Tibial nerve (tissue), 4 donors: ENCODE measurements at regions not wholly inside any gene's neighbourhood (a gene's known extent, or its start where the extent isn't known, plus 50 kb on each side); places are given as distances from the start of the nearest gene placed in this dataset.
"Not testable (repeated sequence)": the region's sequence is repeated elsewhere in the genome, so short reads cannot be mapped to it uniquely, and the experiment has no call there.

Experiments
- DNase-seq, 2 donors: peaks; one replicate each; pipeline ENCODE4 v3.0.0-alpha.2; 2019; ENCODE audit warnings: low spot score in 2 of 2
- H3K27ac ChIP-seq, 4 donors: fragments of 200-600 bp; sonication (generic) in 3 of 4; one replicate each; pipeline ENCODE4 v1.5.1; 2017 to 2019; ENCODE audit warnings: mild to moderate bottlenecking in 1 of 4
- H3K27me3 ChIP-seq, 2 donors: fragments of 200-600 bp; sonication (generic) in 1 of 2; one replicate each; pipeline versions ENCODE4 v1.5.1 to v1.6.0; 2017 to 2019
- H3K36me3 ChIP-seq, 3 donors: fragments of 200-600 bp; sonication (generic); one replicate each; pipeline ENCODE4 v1.5.1; 2018 to 2019
- H3K4me1 ChIP-seq, 4 donors: fragments of 200-600 bp; sonication (generic) in 3 of 4; one replicate each; pipeline ENCODE4 v1.5.1; 2017 to 2019
- H3K4me3 ChIP-seq, 4 donors: fragments of 200-600 bp; sonication (generic) in 3 of 4; one replicate each; pipeline ENCODE4 v1.5.1; 2017 to 2019; ENCODE audit warnings: mild to moderate bottlenecking in 1 of 4, moderate library complexity in 1 of 4
- H3K9me3 ChIP-seq, 4 donors: fragments of 200-600 bp; sonication (generic) in 3 of 4; one replicate each; pipeline ENCODE4 v1.5.1; 2017 to 2019
- EP300 ChIP-seq, 2 donors: sonication (generic); formaldehyde crosslinking; IDR thresholded peaks; one replicate each; pipeline ENCODE4 v1.6.1; 2017; ENCODE audit warnings: antibody characterized with exemption in 2 of 2, mild to moderate bottlenecking in 1 of 2
- POLR2A ChIP-seq, 2 donors: fragments of 450-650 bp; IDR thresholded peaks; one replicate each; pipeline ENCODE4 v1.6.1; 2017; ENCODE audit warnings: antibody characterized with exemption in 2 of 2, mild to moderate bottlenecking in 2 of 2, moderate library complexity in 2 of 2
- WGBS, 2 donors: methylation state at CpG; one replicate each; pipeline ENCODE4 v1.1.5; 2018; 5-methylcytosine and 5-hydroxymethylcytosine counted together
- TF ChIP-seq, protein P1 (sequence below), 5 experiments: fragments of 200-600 bp in 3 of 5; fragments of 450-650 bp in 2 of 5; sonication (generic) in 3 of 5; IDR thresholded peaks; one replicate each; pipeline ENCODE4 v1.5.1; 2016 to 2019; ENCODE audit warnings: antibody characterized with exemption in 5 of 5, mild to moderate bottlenecking in 3 of 5, moderate library complexity in 2 of 5

DNA sequence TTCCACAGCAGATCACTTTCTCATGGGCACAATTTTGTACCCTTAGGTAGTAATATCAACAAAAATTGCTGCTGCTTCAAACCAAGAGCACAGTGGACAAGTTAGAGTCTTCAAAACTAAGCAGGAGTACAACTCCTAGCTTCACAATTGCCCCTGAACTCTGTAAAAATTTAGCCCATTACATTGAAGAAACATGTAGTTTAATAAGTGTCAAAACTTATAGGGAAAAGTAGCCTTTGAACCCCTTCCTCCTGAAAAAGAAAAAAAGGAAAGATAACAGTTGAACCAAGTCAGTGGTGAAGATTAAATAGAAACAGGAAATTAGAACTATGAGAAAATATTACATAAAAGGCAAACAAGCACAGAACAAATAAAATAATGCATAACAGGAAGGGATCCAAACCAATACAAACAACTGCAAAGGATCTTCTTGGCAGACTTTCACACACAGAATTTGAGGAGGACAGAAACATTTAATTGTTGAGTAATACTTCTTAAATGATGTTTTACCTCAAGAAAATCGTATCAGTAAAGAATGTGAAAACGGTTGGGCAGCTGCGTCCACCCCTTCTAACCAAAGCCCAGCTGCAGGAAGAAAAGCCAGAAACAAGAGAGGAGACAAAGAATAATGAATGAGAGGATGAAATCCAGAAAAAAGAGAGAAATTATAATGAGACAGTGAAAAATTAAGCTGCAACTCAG is 636.0 kb downstream of the NR2F1-AS1 start:
- Histone ChIP-seq H3K27ac (peak overlapping the region in 2 of 4 donors; percentile 54 to 71), H3K27me3 (no peaks in the 10 kb centered on the region), H3K4me1 (peaks cover 0 to 20% (median 0%) of the 10 kb centered on the region in 4 donors), H3K4me3 (no peak overlapping the region), H3K36me3 (no peaks in the 10 kb centered on the region), H3K9me3 (peaks cover 0 to 11% (median 3%) of the 10 kb centered on the region in 4 donors)
- 17 to 20% methylated on average over 3 of the region's 3 CpGs for WGBS, 2 donors
- TF ChIP-seq POLR2A (IDR thresholded peaks at IDR 0.05) (no peak), EP300 (IDR thresholded peaks at IDR 0.05) (no peak)
- TF ChIP-seq, protein P1, sequence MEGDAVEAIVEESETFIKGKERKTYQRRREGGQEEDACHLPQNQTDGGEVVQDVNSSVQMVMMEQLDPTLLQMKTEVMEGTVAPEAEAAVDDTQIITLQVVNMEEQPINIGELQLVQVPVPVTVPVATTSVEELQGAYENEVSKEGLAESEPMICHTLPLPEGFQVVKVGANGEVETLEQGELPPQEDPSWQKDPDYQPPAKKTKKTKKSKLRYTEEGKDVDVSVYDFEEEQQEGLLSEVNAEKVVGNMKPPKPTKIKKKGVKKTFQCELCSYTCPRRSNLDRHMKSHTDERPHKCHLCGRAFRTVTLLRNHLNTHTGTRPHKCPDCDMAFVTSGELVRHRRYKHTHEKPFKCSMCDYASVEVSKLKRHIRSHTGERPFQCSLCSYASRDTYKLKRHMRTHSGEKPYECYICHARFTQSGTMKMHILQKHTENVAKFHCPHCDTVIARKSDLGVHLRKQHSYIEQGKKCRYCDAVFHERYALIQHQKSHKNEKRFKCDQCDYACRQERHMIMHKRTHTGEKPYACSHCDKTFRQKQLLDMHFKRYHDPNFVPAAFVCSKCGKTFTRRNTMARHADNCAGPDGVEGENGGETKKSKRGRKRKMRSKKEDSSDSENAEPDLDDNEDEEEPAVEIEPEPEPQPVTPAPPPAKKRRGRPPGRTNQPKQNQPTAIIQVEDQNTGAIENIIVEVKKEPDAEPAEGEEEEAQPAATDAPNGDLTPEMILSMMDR (IDR thresholded peaks at IDR 0.05), result no peak
- no peak for DNase-seq

DNA sequence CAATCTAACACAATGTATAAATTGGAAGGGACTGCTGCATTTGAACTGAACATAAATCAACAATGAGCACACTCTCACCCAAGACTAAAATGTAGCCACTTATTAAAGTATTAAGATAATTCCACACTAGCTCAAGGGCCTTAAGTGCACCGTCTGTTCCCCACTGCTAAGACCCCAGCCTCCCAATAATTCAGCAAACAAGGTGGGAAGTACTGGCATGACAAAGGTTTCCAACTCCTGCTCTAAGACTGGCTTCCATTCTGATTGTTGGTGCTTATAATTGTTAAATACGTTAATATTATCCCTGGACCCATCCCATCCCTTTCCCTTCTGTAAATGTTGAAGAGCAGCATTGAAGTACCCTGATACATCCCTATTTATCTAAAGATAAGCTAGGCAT is 636.7 kb downstream of the NR2F1-AS1 start:
- WGBS, 2 donors, result 99% methylated on average over 2 of the region's 2 CpGs
- H3K27ac ChIP-seq, result peak overlapping the region in 1 of 4 donors; percentile 54

DNA sequence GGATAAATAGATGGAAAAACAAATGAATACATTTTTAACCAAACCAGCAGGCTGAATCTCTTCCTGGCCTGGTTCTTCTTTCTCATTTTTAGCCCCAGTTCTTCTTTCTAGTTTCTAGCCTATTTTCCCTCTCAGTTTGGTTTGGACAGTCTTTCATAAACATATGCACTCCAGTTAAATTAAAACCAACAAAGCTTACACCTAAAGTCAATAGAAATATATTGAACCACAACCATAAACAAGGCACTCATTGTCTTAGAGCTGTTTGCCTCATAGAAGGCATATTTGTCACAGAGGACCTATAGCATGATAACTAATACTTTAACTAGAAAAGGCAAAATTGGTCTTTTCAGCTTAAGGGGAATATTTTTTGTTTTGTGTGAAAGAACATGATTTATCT is 638.3 kb downstream of the NR2F1-AS1 start:
- Histone ChIP-seq H3K27ac (no peak overlapping the region), H3K4me1 (peaks cover 0 to 30% (median 0%) of the 10 kb centered on the region in 4 donors), H3K4me3 (no peak overlapping the region), H3K27me3 (no peaks in the 10 kb centered on the region), H3K36me3 (no peaks in the 10 kb centered on the region), H3K9me3 (no peaks in the 10 kb centered on the region)
- TF ChIP-seq, protein P1 (IDR thresholded peaks at IDR 0.05), result no peak
- TF ChIP-seq POLR2A (IDR thresholded peaks at IDR 0.05), result no peak
- DNase-seq, result no peak

More for the DNA sequence above, 636.7 kb downstream of the NR2F1-AS1 start:
- Histone ChIP-seq H3K4me3 (no peak overlapping the region), H3K9me3 (peaks cover 0 to 11% (median 3%) of the 10 kb centered on the region in 4 donors), H3K4me1 (peaks cover 0 to 26% (median 0%) of the 10 kb centered on the region in 4 donors), H3K36me3 (no peaks in the 10 kb centered on the region), H3K27me3 (no peaks in the 10 kb centered on the region)
- no peak for DNase-seq
- TF ChIP-seq POLR2A (IDR thresholded peaks at IDR 0.05) (no peak), EP300 (IDR thresholded peaks at IDR 0.05) (no peak)
- TF ChIP-seq, protein P1 (IDR thresholded peaks at IDR 0.05), result no peak

DNA sequence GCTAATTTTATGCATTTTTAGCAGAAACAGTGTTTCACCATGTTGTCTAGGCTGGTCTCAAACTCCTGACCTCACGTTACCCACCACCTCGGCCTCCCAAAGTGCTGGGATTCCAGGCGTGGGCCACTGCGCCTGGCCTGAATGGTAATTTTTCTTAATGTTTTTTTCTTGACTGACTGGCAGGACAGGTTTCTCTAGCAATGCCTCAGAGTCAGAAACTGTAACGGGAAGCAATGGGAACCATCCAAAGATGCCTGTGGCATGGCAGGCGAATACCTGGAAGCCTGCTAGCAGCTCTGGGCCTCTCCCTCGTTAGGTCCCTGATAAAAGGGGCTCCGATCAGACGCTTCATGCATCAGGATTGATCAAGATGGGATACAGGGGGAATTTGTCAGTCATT is 639.2 kb downstream of the NR2F1-AS1 start:
- 96 to 99% methylated on average over 9 of the region's 9 CpGs for WGBS, 2 donors
- Histone ChIP-seq H3K4me3 (no peak overlapping the region), H3K4me1 (peaks cover 0 to 30% (median 0%) of the 10 kb centered on the region in 4 donors), H3K9me3 (no peaks in the 10 kb centered on the region), H3K36me3 (no peaks in the 10 kb centered on the region), H3K27me3 (no peaks in the 10 kb centered on the region), H3K27ac (no peak overlapping the region)
- TF ChIP-seq, protein P1 (IDR thresholded peaks at IDR 0.05), result no peak
- no peak for TF ChIP-seq EP300 (IDR thresholded peaks at IDR 0.05)
- no peak for TF ChIP-seq POLR2A (IDR thresholded peaks at IDR 0.05)
- DNase-seq, result no peak

DNA sequence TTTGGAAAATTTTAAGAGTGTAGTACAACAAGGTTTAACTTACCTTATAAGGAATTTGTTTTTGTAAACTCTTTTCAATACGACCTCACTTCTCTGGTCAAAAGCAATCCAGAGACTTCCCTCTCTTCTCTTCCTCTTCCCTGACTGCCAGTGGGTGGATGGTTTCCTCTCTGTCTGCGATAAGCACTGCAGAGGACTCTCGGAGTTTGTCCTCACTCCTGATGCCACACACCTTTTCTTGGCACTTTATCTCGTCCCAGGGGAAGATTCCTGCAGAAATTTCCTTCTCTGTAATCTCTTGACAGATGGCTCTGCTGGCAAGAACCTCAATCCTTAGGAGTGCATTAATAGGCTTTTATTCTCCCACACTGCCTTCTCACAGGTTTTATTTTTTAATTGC is 641.6 kb downstream of the NR2F1-AS1 start:
- Histone ChIP-seq H3K9me3 (no peaks in the 10 kb centered on the region), H3K4me1 (peaks cover 0 to 12% (median 0%) of the 10 kb centered on the region in 4 donors), H3K4me3 (no peak overlapping the region), H3K36me3 (no peaks in the 10 kb centered on the region), H3K27ac (peak overlapping the region in 1 of 4 donors; percentile 2), H3K27me3 (no peaks in the 10 kb centered on the region)
- TF ChIP-seq, protein P1 (IDR thresholded peaks at IDR 0.05), result no peak
- TF ChIP-seq POLR2A (IDR thresholded peaks at IDR 0.05) (no peak), EP300 (IDR thresholded peaks at IDR 0.05) (no peak)
- DNase-seq, result no peak
- 17 to 24% methylated on average over 4 of the region's 4 CpGs for WGBS, 2 donors

DNA sequence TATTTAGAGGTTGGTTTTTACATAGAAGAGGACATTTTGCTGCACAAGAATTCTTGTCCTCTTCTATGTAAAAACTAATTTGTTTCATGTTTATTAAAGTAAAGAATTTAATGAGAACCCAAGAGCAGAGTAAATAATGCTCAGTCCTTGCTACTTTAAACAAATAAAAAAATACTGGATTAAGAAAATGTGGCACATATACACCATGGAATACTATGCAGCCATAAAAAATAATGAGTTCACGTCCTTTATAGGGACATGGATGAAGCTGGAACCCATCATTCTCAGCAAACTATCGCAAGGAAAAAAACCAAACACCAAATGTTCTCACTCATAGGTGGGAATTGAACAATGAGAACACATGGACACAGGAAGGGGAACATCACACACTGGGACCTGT is 643.6 kb downstream of the NR2F1-AS1 start:
- WGBS, 2 donors, result 69 to 79% methylated on average over 2 of the region's 2 CpGs
- H3K27me3 ChIP-seq, result not testable (repeated sequence)

More for the DNA sequence above, 643.6 kb downstream of the NR2F1-AS1 start:
- H3K4me1 ChIP-seq, H3K9me3 ChIP-seq, DNase-seq, H3K27ac ChIP-seq, H3K36me3 ChIP-seq, H3K4me3 ChIP-seq: not testable (repeated sequence)
